ENCODE measurements at regions not wholly inside any gene's neighbourhood (a gene's known extent, or its start where the extent isn't known, plus 50 kb on each side); places are given as distances from the start of the nearest gene placed in this dataset.
"Not testable (repeated sequence)": the region's sequence is repeated elsewhere in the genome, so short reads cannot be mapped to it uniquely, and the experiment has no call there.

DNA sequence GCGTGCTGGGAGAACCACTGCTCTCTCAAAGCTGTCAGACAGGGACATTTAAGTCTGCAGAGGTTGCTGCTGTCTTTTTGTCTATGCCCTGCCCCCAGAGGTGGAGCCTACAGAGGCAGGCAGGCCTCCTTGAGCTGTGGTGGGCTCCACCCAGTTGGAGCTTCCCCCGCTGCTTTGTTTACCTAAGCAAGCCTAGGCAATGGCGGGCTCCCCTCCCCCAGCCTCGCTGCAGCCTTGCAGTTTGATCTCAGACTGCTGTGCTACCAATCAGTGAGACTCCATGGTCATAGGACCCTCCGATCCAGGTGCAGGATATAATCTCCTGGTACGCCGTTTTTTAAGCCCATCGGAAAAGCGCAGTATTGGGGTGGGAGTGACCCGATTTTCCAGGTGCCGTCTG lies 110.4 kb upstream of the SPRED1 start:
- TF ChIP-seq, protein P1, sequence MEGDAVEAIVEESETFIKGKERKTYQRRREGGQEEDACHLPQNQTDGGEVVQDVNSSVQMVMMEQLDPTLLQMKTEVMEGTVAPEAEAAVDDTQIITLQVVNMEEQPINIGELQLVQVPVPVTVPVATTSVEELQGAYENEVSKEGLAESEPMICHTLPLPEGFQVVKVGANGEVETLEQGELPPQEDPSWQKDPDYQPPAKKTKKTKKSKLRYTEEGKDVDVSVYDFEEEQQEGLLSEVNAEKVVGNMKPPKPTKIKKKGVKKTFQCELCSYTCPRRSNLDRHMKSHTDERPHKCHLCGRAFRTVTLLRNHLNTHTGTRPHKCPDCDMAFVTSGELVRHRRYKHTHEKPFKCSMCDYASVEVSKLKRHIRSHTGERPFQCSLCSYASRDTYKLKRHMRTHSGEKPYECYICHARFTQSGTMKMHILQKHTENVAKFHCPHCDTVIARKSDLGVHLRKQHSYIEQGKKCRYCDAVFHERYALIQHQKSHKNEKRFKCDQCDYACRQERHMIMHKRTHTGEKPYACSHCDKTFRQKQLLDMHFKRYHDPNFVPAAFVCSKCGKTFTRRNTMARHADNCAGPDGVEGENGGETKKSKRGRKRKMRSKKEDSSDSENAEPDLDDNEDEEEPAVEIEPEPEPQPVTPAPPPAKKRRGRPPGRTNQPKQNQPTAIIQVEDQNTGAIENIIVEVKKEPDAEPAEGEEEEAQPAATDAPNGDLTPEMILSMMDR (IDR thresholded peaks at IDR 0.05; ENCODE audit: poor library complexity): not testable (repeated sequence)
- not testable (repeated sequence) for TF ChIP-seq EZH2 (IDR thresholded peaks at IDR 0.05; ENCODE audit: borderline replicate concordance)
